Hematopoietic multipotent progenitor cell (in vitro differentiated cells): ENCODE measurements at regions not wholly inside any gene's neighbourhood (a gene's known extent, or its start where the extent isn't known, plus 50 kb on each side); places are given as distances from the start of the nearest gene placed in this dataset.

Experiments
- DNase-seq, 3 donors: peaks; one replicate each; pipeline ENCODE4 v3.0.0-alpha.2; 2011 to 2015; ENCODE audit warnings: low read depth in 2 of 3, low spot score in 2 of 3

- DNase-seq, result no peak
Observed at GRCh38 chr4:131084997-131085396, 1989.0 kb downstream of the C4orf33 start.

- peak in 2 of 3 donors; percentile 10 to 26 for DNase-seq
Observed at GRCh38 chr4:131091896-131092295, 1995.9 kb downstream of the C4orf33 start.

GRCh38 chr4:131093303-131093702, 1997.4 kb downstream of the C4orf33 start:
- DNase-seq, result no peak

GRCh38 chr4:131098976-131099375, 2003.0 kb downstream of the C4orf33 start:
- no peak for DNase-seq

- no peak for DNase-seq
Observed at GRCh38 chr4:131113273-131113672, 2017.3 kb downstream of the C4orf33 start.

GRCh38 chr4:131113704-131114103, 2017.8 kb downstream of the C4orf33 start:
- no peak for DNase-seq

- DNase-seq, result no peak
Observed at GRCh38 chr4:131119661-131120060, 2023.7 kb downstream of the C4orf33 start.

- no peak for DNase-seq
Observed at GRCh38 chr4:131137196-131137595, 2011.9 kb upstream of the PCDH10 start.

GRCh38 chr4:131159261-131159660, 1989.8 kb upstream of the PCDH10 start:
- no peak for DNase-seq

- no peak for DNase-seq
Observed at GRCh38 chr4:131192318-131192717, 1956.8 kb upstream of the PCDH10 start.

GRCh38 chr4:131207589-131207988, 1941.5 kb upstream of the PCDH10 start:
- DNase-seq, result no peak

- DNase-seq, result no peak
Observed at GRCh38 chr4:131248314-131248713, 1900.8 kb upstream of the PCDH10 start.

GRCh38 chr4:131251321-131251720, 1897.8 kb upstream of the PCDH10 start:
- DNase-seq, result no peak

- no peak for DNase-seq
Observed at GRCh38 chr4:131257241-131257640, 1891.9 kb upstream of the PCDH10 start.

GRCh38 chr4:131258361-131258760, 1890.7 kb upstream of the PCDH10 start:
- no peak for DNase-seq

GRCh38 chr4:131288441-131288840, 1860.7 kb upstream of the PCDH10 start:
- no peak for DNase-seq

GRCh38 chr4:131296192-131296591, 1852.9 kb upstream of the PCDH10 start:
- no peak for DNase-seq

- DNase-seq, result no peak
Observed at GRCh38 chr4:131302108-131302507, 1847.0 kb upstream of the PCDH10 start.

GRCh38 chr4:131304686-131305085, 1844.4 kb upstream of the PCDH10 start:
- DNase-seq, result no peak

- no peak for DNase-seq
Observed at GRCh38 chr4:131309628-131310027, 1839.5 kb upstream of the PCDH10 start.

- no peak for DNase-seq
Observed at GRCh38 chr4:131316086-131316485, 1833.0 kb upstream of the PCDH10 start.

GRCh38 chr4:131337936-131338335, 1811.2 kb upstream of the PCDH10 start:
- no peak for DNase-seq

GRCh38 chr4:131339137-131339536, 1810.0 kb upstream of the PCDH10 start:
- DNase-seq, result no peak

GRCh38 chr4:131344761-131345160, 1804.3 kb upstream of the PCDH10 start:
- no peak for DNase-seq
